Right hindlimb (tissue), 1 donor: ENCODE measurements at regions not wholly inside any gene's neighbourhood (a gene's known extent, or its start where the extent isn't known, plus 50 kb on each side); places are given as distances from the start of the nearest gene placed in this dataset.
"Not testable (repeated sequence)": the region's sequence is repeated elsewhere in the genome, so short reads cannot be mapped to it uniquely, and the experiment has no call there.

ENCODE experiments used
- DNase-seq: peaks from one replicate; pipeline ENCODE4 v3.0.0-alpha.2; 2018

DNA sequence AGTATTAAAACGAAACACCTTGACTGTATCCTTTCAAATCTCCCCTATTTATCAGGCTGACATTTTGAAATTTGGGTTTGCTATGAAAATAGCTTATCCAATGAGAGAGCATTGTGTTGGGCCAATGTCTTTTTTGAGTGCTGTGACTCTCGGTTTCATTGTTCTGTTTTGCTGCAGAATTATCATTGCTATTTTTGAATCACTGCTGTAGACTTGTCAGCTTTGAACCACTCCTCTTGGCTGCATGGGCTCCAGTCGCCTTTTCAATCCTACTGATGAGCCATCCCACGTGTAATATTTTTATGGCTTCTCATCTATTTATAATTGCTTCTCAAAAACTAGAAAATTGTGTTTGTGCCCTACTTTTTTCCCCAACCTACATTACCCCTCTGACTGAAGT lies 322.8 kb downstream of the LNPK start:
- DNase-seq, result no peak

GRCh38 chr2:175677880-175678279 lies 324.2 kb downstream of the LNPK start:
- no peak for DNase-seq

DNA sequence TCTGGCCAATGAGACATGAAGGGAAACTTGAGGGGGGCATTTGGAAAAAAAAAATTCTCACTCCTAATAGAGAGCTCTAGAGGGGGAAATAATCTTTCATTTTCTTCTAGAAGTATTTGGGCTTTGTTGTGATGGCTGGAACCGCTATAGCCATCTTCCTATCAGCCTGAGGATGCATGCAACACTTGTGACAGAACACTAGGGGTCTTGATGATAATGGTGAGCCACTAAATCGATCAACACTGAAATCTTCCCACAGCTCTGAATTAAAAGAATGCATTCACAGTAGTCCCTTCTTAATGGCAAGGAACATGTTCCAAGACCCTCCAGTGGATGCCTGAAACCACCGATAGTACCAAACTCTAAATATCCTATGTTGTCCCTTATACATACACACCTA lies 325.3 kb downstream of the LNPK start:
- no peak for DNase-seq

- not testable (repeated sequence) for DNase-seq
Measured at GRCh38 chr2:175668804-175669203, 333.3 kb downstream of the LNPK start.

GRCh38 chr2:175662335-175662734 lies 339.7 kb downstream of the LNPK start:
- no peak for DNase-seq

GRCh38 chr2:175648577-175649063 lies 353.4 kb downstream of the LNPK start:
- DNase-seq, result no peak

DNA sequence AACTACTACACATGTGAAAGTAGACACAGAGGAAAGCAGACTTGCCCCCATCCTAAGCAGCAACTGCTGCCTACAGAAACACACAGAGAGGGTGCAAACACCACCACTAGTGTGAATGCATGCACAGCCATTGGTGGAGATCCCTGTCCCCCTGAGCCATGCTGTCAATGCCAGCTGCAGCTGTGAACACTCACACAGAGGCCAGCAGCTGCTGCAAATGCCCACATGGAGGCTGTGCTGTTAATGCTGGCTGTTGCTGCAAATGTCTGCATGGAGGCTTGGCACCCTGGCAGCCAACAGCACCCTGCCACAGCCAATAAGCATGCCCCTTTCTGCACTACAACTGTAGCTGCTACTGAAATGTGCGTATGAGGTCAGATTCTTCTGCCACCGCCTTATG lies 355.0 kb downstream of the LNPK start:
- DNase-seq, result peak; percentile 65

DNA sequence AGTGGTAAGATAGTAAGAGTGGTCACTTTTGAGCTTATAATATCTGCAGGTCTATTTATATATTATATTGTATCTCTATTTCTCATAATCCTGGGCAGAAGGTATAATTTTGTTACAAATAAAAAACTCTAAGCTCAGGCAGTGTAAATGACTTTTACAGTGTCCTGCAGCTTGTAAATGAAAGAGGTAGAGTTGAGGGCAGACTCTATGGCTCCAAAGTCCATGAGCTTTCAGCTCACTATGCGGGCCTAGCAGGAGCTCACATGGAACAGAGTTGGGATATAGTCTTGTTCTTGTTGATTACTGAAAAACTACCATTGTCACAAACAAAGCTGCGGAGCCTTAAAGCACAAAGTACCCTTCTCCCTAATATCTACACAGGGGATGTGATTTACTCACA lies 361.4 kb downstream of the LNPK start:
- no peak for DNase-seq

GRCh38 chr2:175633227-175633626 lies 368.8 kb downstream of the LNPK start:
- DNase-seq, result no peak

GRCh38 chr2:175631245-175631623 lies 370.8 kb downstream of the LNPK start:
- no peak for DNase-seq

DNA sequence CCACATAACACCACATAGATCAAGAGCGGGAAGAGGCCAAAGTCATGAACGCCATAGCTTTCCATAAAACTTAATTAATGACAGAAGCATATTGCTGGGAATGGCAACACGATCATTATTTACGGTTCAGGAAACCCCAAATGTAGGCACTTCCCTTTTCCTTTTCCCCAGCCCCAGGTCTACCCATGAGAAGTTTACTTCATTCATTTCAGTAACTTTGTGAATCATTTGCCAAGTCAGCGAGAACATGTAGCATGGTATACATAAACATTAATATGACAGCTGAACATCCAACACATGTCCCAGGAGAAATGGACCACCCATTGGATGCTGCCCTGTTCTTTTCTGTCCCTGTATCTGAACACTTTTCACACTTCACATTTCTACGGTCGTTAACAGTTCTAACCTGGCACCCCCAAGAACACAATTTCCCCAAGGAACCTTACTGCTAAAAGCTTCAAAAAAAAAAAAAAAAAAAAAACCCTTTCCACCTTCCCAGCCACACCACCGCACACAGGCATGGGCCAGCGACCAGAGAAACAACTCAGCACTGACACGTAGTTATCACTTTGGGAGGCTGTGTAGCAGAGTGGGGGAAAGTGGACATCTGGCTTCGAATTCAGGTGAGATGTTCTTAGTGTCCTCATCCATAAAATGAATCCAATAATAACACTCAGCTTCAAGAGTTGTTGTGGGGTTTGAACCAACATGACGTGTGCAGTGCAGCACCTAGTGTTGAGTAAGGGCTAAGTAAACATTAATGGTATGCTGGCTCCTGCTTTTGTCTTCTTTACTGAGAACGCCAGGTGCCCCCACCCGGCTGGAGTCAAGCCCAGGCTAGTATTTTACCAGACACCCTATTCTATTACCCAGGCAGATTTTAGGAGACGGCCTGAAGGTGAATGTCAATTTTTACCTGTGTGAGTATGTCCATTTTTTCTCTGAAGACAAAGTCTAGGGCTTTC lies 371.5 kb downstream of the LNPK start:
- no peak for DNase-seq

DNA sequence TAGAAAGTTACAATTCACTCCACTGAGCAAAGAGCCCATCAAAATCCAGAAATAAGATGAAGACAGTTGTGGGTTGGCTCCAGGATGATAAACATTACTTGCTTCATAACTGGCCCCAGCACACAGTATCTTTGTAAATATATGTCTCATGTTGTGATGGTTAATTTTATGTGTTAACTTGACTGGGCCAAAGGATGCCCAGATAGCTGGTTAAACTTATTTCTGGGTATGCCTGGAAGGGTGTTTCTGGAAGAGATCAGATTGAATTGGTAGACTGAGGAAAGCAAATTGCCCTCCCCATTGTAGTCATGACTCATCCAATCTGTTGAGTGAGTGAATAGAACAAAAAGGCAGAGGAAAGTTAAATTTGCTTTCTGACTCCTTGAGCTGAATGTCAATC lies 373.8 kb downstream of the LNPK start:
- no peak for DNase-seq

DNA sequence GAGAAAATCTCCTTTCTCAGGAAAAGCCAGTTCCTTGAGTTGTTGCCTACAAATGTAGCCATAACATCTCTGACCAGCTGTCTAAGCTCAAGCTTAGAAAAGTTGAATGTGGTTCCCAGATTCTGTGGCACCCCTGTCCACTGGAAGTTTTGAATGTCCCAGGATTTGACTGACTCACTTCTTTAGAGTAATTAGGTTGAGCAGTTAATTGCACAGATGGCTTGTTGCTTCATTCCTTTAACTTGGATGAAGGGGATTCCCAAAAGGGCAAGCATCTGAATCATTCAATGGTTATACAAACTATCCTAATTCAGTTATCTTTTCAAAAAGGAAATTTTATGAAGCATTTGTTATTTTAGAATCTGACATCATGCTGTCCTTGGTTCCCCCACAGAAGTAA lies 374.7 kb downstream of the LNPK start:
- no peak for DNase-seq

GRCh38 chr2:175626796-175627195 lies 375.3 kb downstream of the LNPK start:
- DNase-seq, result no peak

GRCh38 chr2:175624785-175625184 lies 377.3 kb downstream of the LNPK start:
- DNase-seq, result no peak

DNA sequence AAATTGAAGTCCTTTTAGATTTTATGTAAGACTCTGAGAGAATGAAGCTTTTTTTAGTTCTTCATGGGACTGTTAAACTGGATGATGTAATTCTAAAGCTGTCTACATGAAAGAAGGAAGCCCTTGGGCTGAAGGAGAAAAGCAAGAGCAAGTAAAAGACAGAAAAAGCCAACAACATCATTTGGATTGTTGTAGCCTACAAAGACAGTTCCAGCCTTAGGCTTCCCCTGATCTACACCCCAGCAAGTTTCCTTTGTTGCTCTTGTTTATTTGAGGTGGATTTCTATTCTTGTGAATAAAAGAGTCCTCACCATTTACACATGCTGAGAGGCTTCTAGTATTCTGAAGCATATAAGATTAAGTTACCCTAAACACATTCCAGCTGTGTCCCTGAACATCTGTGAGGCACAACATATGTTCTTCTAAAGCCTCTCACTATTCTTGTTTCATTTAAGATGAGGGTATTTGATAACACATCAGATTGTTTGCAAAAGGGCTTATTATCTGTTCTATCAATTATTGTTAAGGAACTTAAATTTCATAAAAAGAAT lies 377.8 kb downstream of the LNPK start:
- DNase-seq, result no peak

DNA sequence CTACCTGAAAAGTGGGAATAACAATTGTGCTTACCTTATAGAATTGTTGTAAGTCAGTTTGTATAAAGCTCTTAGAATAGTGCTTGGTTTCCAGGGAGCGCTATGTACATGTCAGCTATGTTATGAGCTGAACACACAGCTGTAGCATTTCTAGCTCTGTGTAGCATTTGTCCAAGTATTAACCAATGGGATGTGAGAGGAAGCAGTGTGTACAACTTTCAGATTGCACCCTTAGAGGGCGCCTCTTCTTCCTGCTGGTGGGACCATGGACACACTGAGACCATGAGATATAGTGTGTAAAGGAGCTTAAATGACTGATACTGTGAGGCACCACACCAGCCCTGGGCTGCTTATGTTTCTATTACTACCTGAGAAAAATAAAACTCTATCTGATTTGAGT lies 380.2 kb downstream of the LNPK start:
- no peak for DNase-seq

GRCh38 chr2:175620106-175620505 lies 382.0 kb downstream of the LNPK start:
- DNase-seq, result no peak

DNA sequence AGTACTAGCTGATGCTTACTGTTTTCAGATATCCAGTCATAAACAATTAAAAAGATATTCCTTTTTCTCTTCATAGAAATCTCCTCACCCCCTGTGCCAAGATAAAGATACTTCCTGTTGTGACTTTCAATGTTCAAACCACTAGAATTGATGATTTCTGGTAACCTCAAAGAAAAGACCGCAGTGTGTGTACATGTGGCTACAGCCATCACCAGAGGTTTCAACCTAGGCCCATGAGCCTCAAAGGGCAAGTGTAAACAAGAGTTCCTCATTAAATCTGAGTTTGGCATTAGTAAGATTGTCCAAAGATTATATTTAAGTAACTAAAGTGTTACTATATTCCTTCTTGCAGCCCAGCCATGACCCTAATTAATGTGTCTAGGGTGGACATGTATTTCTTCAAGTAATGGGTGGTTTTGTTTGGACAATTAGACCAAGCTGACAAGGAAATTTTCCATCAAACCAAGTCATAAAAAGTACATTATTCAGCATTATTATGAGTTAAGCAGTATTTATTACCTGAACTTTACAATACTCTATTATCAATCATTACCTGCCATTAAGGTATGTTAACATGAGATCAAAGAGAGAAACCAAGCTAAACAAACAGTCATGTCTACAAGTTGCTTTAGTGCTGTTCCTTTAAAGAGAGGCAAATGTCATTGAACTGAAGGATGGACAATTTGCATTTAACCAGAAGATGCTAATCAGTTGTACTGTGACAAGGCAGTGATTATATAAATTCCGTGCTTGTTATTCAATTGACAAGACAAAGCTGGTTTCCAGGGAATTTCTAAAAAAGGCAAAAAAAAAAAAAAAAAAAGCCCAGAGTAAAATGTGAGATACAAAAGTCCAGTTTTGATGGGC lies 382.7 kb downstream of the LNPK start:
- no peak for DNase-seq

- DNase-seq, result no peak
Measured at GRCh38 chr2:175612280-175612679, 389.8 kb downstream of the LNPK start.

GRCh38 chr2:175606010-175606841 lies 395.8 kb downstream of the LNPK start:
- no peak for DNase-seq

DNA sequence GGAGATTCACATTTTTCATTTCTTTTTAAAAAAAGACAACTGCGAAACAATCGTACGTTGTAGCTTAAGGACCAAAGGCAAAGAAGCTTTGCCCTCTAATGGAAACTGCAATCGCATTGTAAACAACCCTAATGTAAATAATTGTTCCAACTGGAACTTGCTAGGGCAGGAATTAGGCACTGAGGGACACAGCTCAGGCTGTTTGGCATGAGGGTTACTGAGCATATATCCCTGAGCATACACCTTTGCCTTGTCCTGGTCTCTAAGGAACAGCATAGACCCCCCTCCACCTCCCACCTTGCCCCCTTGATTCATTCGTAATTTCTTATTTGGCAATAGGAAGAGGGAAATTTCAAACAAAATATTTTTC lies 396.4 kb downstream of the LNPK start:
- no peak for DNase-seq

GRCh38 chr2:175601969-175602368 lies 400.1 kb downstream of the LNPK start:
- no peak for DNase-seq
